ENCODE measurements at regions not wholly inside any gene's neighbourhood (a gene's known extent, or its start where the extent isn't known, plus 50 kb on each side); places are given as distances from the start of the nearest gene placed in this dataset.
A peak's percentile ranks its signal among the peaks of the same experiment; 100 is the strongest.

- DNase-seq (ENCODE audit: low read depth in 2 of 2): no peak
Measured at GRCh38 chr5:64110222-64110621, 55.4 kb upstream of the RNF180 start.

- no peak for DNase-seq (ENCODE audit: low read depth in 2 of 2)
Measured at GRCh38 chr5:64108674-64109073, 57.0 kb upstream of the RNF180 start.

GRCh38 chr5:64100203-64100602, 65.4 kb upstream of the RNF180 start:
- no peak for DNase-seq (ENCODE audit: low read depth in 2 of 2)

- DNase-seq (ENCODE audit: low read depth in 2 of 2): no peak
Measured at GRCh38 chr5:64096771-64097170, 68.9 kb upstream of the RNF180 start.

- DNase-seq (ENCODE audit: low read depth in 2 of 2): no peak
Measured at GRCh38 chr5:64077589-64077988, 88.1 kb upstream of the RNF180 start.

- DNase-seq (ENCODE audit: low read depth in 2 of 2): peak in 1 of 2 experiments; percentile 1
Measured at GRCh38 chr5:64074533-64074932, 91.1 kb upstream of the RNF180 start.

- DNase-seq (ENCODE audit: low read depth in 2 of 2): no peak
Measured at GRCh38 chr5:64069486-64069885, 96.2 kb upstream of the RNF180 start.

- DNase-seq (ENCODE audit: low read depth in 2 of 2): no peak
Measured at GRCh38 chr5:64050296-64050695, 88.1 kb upstream of the HTR1A start.

GRCh38 chr5:64040490-64040889, 78.2 kb upstream of the HTR1A start:
- no peak for DNase-seq (ENCODE audit: low read depth in 2 of 2)

- no peak for DNase-seq (ENCODE audit: low read depth in 2 of 2)
Measured at GRCh38 chr5:64026493-64026892, 64.2 kb upstream of the HTR1A start.

- DNase-seq (ENCODE audit: low read depth in 2 of 2): no peak
Measured at GRCh38 chr5:64019746-64020145, 57.5 kb upstream of the HTR1A start.

- no peak for DNase-seq (ENCODE audit: low read depth in 2 of 2)
Measured at GRCh38 chr5:64018966-64019365, 56.7 kb upstream of the HTR1A start.

GRCh38 chr5:64015824-64016223, 53.6 kb upstream of the HTR1A start:
- DNase-seq (ENCODE audit: low read depth in 2 of 2): no peak

Data from fibroblast of skin of left quadriceps (primary cell).